ENCODE measurements at regions not wholly inside any gene's neighbourhood (a gene's known extent, or its start where the extent isn't known, plus 50 kb on each side); places are given as distances from the start of the nearest gene placed in this dataset.

GRCh38 chr4:44806071-44806470, 79.7 kb upstream of the GNPDA2 start:
- no peak for TF ChIP-seq POLR2AphosphoS5 (IDR thresholded peaks at IDR 0.05)
- TF ChIP-seq CTCF (IDR thresholded peaks at IDR 0.05), result no peak

All from stomach (tissue), 4 donors.